HG03520 (cell line): ENCODE measurements at regions not wholly inside any gene's neighbourhood (a gene's known extent, or its start where the extent isn't known, plus 50 kb on each side); places are given as distances from the start of the nearest gene placed in this dataset.

Experiments
- ATAC-seq: cut with Tn5 transposase; IDR thresholded peaks from one replicate; pipeline ENCODE4 v1.9.1; 2021; ENCODE audit warnings: mild to moderate bottlenecking, moderate library complexity; ENCODE audit not compliant: unreplicated experiment

DNA sequence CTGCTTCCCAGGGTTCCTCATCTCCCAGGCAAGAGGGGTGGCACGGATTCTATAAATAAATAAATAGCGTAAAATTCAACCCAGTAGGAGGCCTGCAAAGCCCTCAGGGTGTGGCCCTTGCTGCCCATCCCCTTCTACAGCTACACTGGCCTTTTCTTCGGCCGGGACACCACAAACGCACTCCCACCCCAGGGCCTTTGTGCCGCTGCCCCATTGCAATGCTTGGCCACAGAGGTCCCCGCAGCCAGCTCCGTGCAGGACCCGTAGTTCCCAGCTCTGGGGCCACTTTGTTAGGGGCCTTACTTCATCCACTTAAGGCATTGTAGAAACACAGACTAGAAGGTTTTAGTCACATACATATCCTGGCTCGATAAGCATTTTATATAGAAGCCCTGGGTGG is 151.2 kb downstream of the ERMARD start:
- no peak for ATAC-seq

- no peak for ATAC-seq
Observed at GRCh38 chr6:169902070-169902469, 150.6 kb downstream of the ERMARD start.

GRCh38 chr6:169899481-169900145 is 148.2 kb downstream of the ERMARD start:
- no peak for ATAC-seq

GRCh38 chr6:169898788-169899480 is 147.5 kb downstream of the ERMARD start:
- ATAC-seq = no peak

GRCh38 chr6:169897601-169898358 is 146.4 kb downstream of the ERMARD start:
- no peak for ATAC-seq

- no peak for ATAC-seq
Observed at GRCh38 chr6:169896826-169897456, 145.5 kb downstream of the ERMARD start.

DNA sequence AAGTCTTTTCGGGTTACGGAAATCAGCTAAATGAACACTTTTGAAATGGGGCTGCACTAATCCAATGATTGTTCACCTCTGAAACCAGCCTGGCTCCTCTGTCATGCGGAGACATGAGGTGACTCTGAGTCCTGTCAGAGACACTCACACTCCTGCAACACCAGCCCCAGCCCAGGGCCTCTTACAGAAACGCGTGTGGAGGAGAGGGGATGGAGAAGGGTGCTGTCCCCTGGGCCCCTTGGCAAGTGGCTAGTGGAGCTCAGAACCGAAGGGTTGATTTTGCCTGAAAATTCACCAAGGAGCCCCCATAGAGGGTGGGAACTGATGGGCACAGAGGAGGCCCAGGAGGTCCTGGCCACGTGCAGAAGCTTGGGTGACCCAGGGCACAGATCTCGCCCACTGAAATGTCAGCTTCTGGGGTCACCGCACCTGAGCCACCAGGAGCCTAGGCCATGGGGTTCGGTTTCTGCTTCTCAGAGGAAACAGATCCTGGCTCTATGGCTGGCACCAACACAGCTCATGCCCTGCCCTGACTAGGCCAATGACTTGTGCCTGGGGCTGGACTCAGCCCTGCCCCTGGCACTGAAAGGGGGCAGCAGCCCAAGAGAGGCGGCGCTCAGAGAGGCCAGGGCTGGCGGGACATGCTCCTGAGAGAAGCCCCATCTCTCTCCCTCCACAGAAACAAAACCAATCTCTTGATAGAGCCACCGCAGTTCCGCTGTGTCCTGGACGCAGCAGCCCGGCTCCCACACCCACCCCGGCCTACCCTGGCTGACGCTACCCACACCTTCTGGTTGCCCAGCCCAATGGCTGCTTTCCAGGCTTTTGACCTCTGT is 144.7 kb downstream of the ERMARD start:
- ATAC-seq = no peak

DNA sequence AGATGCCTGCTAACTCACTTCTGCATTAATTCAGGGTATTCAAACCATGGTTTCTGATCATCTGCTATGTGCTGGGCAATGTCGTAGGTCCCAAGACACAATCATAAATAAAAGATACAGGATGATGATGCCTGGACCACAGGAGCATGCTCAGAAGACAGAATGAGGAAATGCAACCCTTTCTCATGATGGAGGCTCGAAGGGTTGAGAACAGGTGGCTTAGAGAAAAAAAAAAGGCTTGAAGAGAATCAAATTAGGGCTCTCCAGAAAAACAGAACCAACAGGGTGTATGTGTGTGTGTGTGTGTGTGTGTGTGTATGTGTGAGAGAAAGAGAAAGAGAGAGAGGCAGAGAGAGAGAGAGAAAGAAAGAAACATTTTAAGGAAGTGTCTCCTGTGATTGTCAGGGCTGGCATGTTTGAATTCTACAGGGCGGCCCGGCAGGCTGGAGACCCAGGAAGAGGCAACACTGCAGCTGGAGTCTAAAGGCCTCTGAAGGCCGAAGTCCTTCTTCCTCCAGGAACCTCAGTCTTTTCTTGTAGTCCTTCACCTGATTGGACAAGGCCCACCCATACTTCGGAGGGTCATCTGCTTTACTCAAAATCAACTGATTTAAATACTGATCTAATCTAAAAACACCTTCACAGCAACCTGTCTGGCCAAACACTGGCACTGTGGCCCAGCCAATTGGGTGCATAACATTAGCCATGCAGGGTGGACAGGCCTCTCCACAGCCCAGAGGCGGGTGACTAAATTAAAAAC is 143.8 kb downstream of the ERMARD start:
- no peak for ATAC-seq

DNA sequence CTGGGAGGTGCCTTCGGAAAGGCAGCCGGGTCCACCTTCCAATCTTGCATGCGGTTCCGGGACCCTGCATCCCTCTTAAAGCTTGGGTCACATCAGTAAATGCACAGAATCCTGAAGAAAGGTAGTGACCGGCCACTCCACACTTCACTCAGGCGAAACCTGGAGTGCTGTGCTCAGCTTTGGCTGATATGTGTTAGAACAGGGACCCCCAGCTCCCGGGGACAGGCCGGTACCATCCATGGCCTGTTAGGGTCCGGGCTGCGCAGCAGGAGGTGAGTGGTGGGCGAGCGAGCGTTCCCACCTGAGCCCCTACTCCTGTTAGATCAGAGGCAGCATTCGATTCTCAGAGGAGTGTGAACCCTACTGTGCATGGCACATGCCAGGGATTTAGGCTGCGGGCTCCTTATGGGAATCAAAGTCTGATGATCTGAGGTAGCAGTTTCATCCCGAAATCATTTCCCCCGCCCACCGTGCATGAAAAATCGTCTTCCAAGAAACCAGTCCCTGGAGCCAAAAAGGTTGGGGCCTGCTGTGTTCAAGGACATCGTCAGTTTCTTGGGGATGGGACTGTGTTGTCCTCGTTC is 143.0 kb downstream of the ERMARD start:
- ATAC-seq = no peak

DNA sequence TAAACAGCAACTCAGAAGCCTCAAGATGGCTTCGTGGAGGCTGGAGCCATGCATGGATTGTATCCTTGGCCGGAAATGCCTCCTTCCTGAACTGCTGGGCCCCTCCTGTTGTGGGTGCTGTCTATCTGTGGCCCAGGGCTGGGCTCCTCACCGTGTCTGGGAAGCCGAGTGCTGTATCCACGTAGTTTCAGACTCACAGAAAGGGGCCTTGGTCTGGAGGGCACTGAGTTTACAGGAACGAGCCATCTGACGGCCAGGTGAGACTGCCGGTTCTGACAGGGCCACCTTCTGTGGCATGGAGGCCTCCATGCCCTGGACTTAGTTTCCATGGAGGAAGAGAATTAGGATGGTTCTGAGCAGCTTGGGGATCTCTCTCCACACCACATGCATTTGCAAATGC is 142.2 kb downstream of the ERMARD start:
- ATAC-seq = no peak

DNA sequence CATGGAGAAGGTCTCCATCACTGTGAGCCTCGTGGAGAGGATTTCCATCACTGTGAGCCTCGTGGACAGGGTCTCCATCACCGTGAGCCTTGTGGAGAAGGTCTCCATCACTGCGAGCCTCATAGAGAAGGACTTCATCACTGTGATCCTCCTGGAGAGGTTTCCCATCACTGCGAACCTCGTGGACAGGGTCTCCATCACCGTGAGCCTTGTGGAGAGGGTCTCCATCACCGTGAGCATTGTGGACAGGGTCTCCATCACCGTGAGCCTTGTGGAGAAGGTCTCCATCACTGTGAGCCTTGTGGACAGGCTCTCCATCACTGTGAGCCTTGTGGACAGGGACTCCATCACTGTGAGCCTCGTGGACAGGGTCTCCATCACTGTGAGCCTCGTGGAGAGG is 140.4 kb downstream of the ERMARD start:
- no peak for ATAC-seq

DNA sequence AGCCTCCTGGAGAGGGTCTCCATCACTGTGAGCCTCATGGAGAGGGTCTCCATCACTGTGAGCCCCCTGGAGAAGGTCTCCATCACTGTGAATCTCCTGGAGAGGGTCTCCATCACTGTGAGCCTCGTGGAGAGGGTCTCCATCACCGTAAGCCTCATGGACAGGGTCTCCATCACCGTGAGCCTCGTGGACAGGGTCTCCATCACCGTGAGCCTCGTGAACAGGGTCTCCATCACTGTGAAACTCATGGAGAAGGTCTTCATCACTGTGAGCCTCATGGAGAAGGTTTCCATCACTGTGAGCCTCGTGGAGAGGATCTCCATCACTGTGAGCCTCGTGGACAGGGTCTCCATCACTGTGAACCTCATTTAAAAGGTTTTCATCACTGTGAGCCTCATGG is 140.0 kb downstream of the ERMARD start:
- no peak for ATAC-seq

DNA sequence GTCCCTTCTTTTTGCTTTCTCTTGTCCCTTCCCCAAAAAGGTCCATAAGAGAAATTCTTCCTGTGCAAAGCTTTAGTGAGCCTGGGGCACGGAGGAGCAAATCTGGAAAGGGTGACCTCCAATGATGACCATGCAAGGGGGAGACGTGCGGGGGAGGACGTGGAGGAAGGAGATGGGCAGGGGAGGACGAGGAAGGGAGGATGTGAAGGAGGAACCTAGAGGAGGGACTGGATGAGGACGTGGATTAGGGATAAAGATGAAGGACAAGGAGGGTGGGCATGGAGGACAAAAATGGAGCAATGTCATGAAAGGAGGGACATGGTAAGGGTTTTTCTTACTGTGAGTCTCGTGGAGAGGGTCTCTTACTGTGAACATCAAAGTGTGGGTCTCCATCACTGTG is 139.5 kb downstream of the ERMARD start:
- ATAC-seq = no peak

GRCh38 chr6:169890049-169890448 is 138.6 kb downstream of the ERMARD start:
- no peak for ATAC-seq

DNA sequence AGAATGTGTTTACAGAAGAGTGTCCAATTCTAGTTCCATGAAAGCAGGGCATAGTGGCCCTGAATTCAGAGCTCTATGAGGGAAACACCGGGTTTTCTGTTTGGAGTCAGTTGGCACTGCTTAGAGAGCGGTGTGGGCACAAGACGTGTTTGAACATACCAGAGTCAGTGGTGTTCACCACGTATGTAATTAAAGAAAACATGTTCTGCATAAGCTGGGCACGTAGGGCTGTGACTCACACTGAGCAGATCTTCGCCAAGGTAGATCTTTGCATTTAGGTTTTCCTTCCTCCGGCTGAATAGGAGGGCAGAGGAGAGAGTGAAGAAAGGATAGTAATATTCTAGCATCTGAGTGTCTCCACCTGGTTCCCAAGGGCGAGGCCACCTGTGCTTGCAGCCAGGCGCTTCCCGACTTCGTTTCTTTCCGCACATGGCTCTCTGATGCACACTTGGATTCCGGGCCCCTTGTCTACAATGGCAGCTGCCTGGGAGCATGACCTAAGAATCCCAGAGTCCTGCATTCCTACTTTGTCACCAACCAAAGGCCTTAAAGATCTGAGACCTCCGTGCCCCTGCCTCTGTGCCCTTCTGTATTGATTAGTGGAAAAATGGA is 136.2 kb downstream of the ERMARD start:
- ATAC-seq = no peak

DNA sequence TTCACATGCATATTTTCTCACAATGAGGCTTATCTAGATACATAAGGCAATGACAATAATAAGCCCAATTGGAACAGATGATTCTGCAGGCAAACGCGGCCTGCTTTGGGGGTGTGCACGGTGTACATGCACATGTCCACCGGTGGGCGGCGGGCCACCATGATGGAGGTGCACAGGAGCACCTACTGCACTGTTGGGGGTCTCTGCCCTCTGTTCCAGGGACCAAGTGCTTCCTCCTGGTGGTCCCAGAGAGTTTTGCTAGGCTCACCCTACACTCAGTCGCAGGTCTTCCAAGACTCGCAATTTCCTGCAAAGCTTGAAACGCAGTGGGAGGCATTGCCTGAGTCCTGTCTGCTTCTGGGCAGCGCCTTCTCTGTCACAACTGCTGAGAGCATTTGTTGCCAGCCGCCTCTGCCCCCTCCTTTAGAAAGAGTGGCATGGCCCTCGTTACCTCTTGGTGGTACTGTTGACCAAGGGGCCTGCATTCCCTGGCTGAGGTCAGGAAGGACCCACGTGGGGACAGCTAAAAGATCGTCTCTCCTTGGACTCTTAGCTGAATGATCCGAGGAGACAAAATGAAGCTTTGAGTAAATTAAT is 135.3 kb downstream of the ERMARD start:
- no peak for ATAC-seq

- ATAC-seq = no peak
Observed at GRCh38 chr6:169885831-169886230, 134.4 kb downstream of the ERMARD start.

- no peak for ATAC-seq
Observed at GRCh38 chr6:169885131-169885530, 133.7 kb downstream of the ERMARD start.

- ATAC-seq = no peak
Observed at GRCh38 chr6:169884158-169884557, 132.7 kb downstream of the ERMARD start.
